B cell (primary cell): ENCODE measurements at regions not wholly inside any gene's neighbourhood (a gene's known extent, or its start where the extent isn't known, plus 50 kb on each side); places are given as distances from the start of the nearest gene placed in this dataset.

Experiments used
- ATAC-seq: fragments of 200-7000 bp; cut with Tn5 transposase; one replicate; pipeline ENCODE4 v1.10.0; 2021; ENCODE audit warnings: low read depth, mild to moderate bottlenecking, moderate number of reproducible peaks, moderate library complexity
- CTCF ChIA-PET: fragments of 350-600 bp; sonication (Branson Sonifier 250); formaldehyde crosslinking; loops from one replicate; lab custom pipeline; 2021; ENCODE audit warnings: antibody characterized with exemption, inconsistent platforms; lab: Charles Lee
- POLR2A ChIA-PET: fragments of 350-600 bp; sonication (Branson Sonifier 250); formaldehyde crosslinking; loops from one replicate; lab custom pipeline; 2021; ENCODE audit warnings: antibody characterized with exemption; lab: Charles Lee
- DNase-seq: peaks from one replicate; pipeline ENCODE4 v3.0.0; 2013
- H2AFZ ChIP-seq: 2 replicates; pipeline ENCODE4 v1.6.1; 2012; ENCODE audit warnings: mild to moderate bottlenecking, low read depth, low read length; ENCODE audit not compliant: insufficient read depth, poor library complexity, severe bottlenecking
- H3K27ac ChIP-seq, 2 donors: 1 replicate in 1 of 2; 2 replicates in 1 of 2; pipeline ENCODE4 v1.5.1; 2012 to 2013; ENCODE audit warnings: low read length in 2 of 2, mild to moderate bottlenecking in 2 of 2, moderate library complexity in 1 of 2
- H3K27me3 ChIP-seq, 4 experiments: fragments of 200-600 bp in 1 of 4; sonication (generic) in 1 of 4; replicated peaks in 1 of 4; 1 replicate in 2 of 4; 2 replicates in 2 of 4; pipeline versions ENCODE4 v1.6.1 to v1.7.0; 2013 to 2016; ENCODE audit warnings: low read length in 3 of 4, mild to moderate bottlenecking in 2 of 4, mixed read lengths in 1 of 4, moderate library complexity in 1 of 4; ENCODE audit not compliant: insufficient read depth in 4 of 4, control insufficient read depth in 3 of 4; ENCODE audit errors: control extremely low read depth in 1 of 4
- H3K36me3 ChIP-seq, 2 experiments: replicated peaks in 1 of 2; 1 replicate in 1 of 2; 2 replicates in 1 of 2; pipeline versions ENCODE4 v1.6.1 to v1.7.1; 2013; ENCODE audit warnings: low read length in 1 of 2; ENCODE audit not compliant: insufficient read depth in 2 of 2, control insufficient read depth in 1 of 2; ENCODE audit errors: control extremely low read depth in 1 of 2, extremely low read depth in 1 of 2
- H3K4me1 ChIP-seq, 2 donors: fragments of 200-600 bp in 1 of 2; sonication (generic) in 1 of 2; 1 replicate in 1 of 2; 2 replicates in 1 of 2; pipeline versions ENCODE4 v1.5.1 to v1.6.1; 2013 to 2017; ENCODE audit warnings: low read length in 2 of 2; ENCODE audit not compliant: control insufficient read depth in 2 of 2, insufficient read depth in 2 of 2
- H3K4me2 ChIP-seq: replicated peaks from 2 replicates; pipeline ENCODE3; 2012; ENCODE audit warnings: mild to moderate bottlenecking, low read depth, low read length; ENCODE audit not compliant: poor library complexity, severe bottlenecking
- H3K4me3 ChIP-seq, 5 experiments: fragments of 200-600 bp in 1 of 5; sonication (generic) in 1 of 5; 1 replicate in 3 of 5; 2 replicates in 2 of 5; pipeline versions ENCODE4 v1.5.1 to v1.7.0; 2011 to 2016; ENCODE audit warnings: low read length in 4 of 5, mild to moderate bottlenecking in 4 of 5, low read depth in 2 of 5, control low read depth in 1 of 5, moderate library complexity in 1 of 5; ENCODE audit not compliant: insufficient read depth in 1 of 5; ENCODE audit errors: control extremely low read depth in 1 of 5, extremely low read depth in 1 of 5
- H3K79me2 ChIP-seq: fragments of 200-600 bp; sonication (generic); one replicate; pipeline ENCODE4 v1.6.0; 2016; ENCODE audit warnings: low read length; ENCODE audit not compliant: control insufficient read depth, insufficient read depth
- H3K9ac ChIP-seq: fragments of 200-600 bp; sonication (generic); 2 replicates; pipeline ENCODE4 v1.6.1; 2017; ENCODE audit warnings: mild to moderate bottlenecking, low read length, moderate library complexity
- H3K9me3 ChIP-seq, 3 donors: one replicate each; pipeline versions ENCODE4 v1.6.1 to v1.7.1; 2013; ENCODE audit warnings: low read length in 2 of 3; ENCODE audit not compliant: control insufficient read depth in 2 of 3, insufficient read depth in 1 of 3; ENCODE audit errors: control extremely low read depth in 1 of 3
- H4K20me1 ChIP-seq: 2 replicates; pipeline ENCODE4 v1.6.0; 2012; ENCODE audit warnings: mild to moderate bottlenecking, low read length; ENCODE audit not compliant: insufficient read depth, control insufficient read depth, poor library complexity, severe bottlenecking
- H3K27ac Mint-ChIP-seq: one replicate; pipeline ENCODE4 v1.8.0; 2021; ENCODE audit warnings: mixed read lengths
- H3K27me3 Mint-ChIP-seq: one replicate; pipeline ENCODE4 v1.8.0; 2021; ENCODE audit warnings: mixed read lengths
- H3K4me1 Mint-ChIP-seq: one replicate; pipeline ENCODE4 v1.8.0; 2021; ENCODE audit warnings: mixed read lengths
- H3K4me3 Mint-ChIP-seq: one replicate; pipeline ENCODE4 v1.8.0; 2021; ENCODE audit warnings: mixed read lengths
- H3K9me3 Mint-ChIP-seq: one replicate; pipeline ENCODE4 v1.8.0; 2022; ENCODE audit warnings: mixed read lengths; ENCODE audit not compliant: insufficient read depth
- EZH2 ChIP-seq: IDR thresholded peaks from 2 replicates; pipeline ENCODE4 v1.6.1; 2012; ENCODE audit warnings: borderline replicate concordance, low read depth, mild to moderate bottlenecking, moderate library complexity, low read length; ENCODE audit not compliant: insufficient read depth, poor library complexity, severe bottlenecking
- whole genome bisulfite sequencing: methylation state at CpG from one replicate; pipeline ENCODE4 v1.1.5; 2013; ENCODE audit warnings: missing lambda C conversion rate; ENCODE audit not compliant: insufficient coverage; 5-methylcytosine and 5-hydroxymethylcytosine counted together
- intact Hi-C: fragments of 100-400 bp; cut with micrococcal nuclease; formaldehyde crosslinking; loops from one replicate; pipeline ENCODE4 v1.10.0; 2022
- TF ChIP-seq, protein P1 (sequence below): fragments of 200-600 bp; IDR thresholded peaks from one replicate; pipeline ENCODE4 v1.8.0; 2022; ENCODE audit warnings: antibody characterized with exemption, mild to moderate bottlenecking

DNA sequence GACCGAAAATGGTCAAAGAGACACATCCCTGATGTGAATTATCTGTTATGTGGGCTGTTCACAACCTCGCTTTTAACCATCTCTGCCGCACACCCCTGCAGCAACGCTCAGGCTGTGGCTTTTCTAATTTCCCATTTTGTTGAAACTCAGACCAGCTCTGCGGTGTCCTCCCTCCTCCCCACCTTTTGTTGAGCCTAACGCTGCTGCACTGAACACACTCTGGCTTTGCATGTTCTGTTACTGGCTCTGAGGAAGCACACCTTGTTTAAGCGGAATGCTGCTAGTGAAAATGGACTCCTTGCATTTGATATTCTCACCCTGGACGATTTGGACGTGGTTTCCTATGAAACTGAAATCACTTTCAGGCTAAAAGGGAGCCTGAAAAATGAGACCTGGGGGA, 198.5 kb upstream of the MTNR1B start:
- Histone ChIP-seq H3K79me2 (no peaks in the 10 kb centered on the region), H3K4me2 (no peak overlapping the region), H3K36me3 (no peaks in the 10 kb centered on the region), H3K27me3 (peaks cover 0 to 2% (median 0%) of the 10 kb centered on the region in 4 experiments), H2AFZ (no peak overlapping the region), H4K20me1 (no peaks in the 10 kb centered on the region), H3K9ac (no peak overlapping the region), H3K9me3 (no peaks in the 10 kb centered on the region), H3K4me1 (peaks cover 0 to under 1% of the 10 kb centered on the region in 2 donors), H3K27ac (no peak overlapping the region), H3K4me3 (no peak overlapping the region)
- ATAC-seq, result no peak
- no peaks in the 10 kb centered on the region for H3K9me3 Mint-ChIP-seq
- intact Hi-C loops, result no loop called here
- 19% methylated on average over 8 of the region's 9 CpGs for WGBS
- no peak overlapping the region for H3K27ac Mint-ChIP-seq
- ChIA-PET POLR2A (no interaction called here), CTCF (no interaction called here)
- DNase-seq, result no peak
- H3K27me3 Mint-ChIP-seq, result peaks cover 3% of the 10 kb centered on the region
- H3K4me1 Mint-ChIP-seq, result peaks cover 7% of the 10 kb centered on the region
- TF ChIP-seq EZH2, result no peak
- TF ChIP-seq, protein P1, sequence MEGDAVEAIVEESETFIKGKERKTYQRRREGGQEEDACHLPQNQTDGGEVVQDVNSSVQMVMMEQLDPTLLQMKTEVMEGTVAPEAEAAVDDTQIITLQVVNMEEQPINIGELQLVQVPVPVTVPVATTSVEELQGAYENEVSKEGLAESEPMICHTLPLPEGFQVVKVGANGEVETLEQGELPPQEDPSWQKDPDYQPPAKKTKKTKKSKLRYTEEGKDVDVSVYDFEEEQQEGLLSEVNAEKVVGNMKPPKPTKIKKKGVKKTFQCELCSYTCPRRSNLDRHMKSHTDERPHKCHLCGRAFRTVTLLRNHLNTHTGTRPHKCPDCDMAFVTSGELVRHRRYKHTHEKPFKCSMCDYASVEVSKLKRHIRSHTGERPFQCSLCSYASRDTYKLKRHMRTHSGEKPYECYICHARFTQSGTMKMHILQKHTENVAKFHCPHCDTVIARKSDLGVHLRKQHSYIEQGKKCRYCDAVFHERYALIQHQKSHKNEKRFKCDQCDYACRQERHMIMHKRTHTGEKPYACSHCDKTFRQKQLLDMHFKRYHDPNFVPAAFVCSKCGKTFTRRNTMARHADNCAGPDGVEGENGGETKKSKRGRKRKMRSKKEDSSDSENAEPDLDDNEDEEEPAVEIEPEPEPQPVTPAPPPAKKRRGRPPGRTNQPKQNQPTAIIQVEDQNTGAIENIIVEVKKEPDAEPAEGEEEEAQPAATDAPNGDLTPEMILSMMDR, result no peak
- peak overlapping the region; percentile 2 for H3K4me3 Mint-ChIP-seq

DNA sequence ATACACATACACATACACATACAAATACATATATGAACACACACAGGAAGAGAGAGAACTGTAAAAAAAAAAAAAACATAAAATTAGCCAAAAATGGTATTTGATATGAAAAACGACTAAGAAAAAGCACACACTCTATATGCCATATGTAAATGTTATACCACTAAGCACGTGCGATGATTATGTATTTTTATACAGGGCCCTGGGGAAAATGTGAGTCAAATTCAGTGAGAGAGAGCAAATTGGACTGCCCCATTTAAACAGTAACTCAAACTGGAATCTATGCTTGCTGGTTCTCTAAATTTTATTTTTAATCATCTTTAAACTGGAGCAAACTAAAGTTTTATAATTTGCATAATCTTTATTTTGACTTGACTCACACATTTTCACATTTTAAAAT, 197.8 kb upstream of the MTNR1B start:
- Histone ChIP-seq H3K4me2 (no peak overlapping the region), H3K9ac (no peak overlapping the region), H3K79me2 (no peaks in the 10 kb centered on the region), H3K4me3 (no peak overlapping the region), H2AFZ (no peak overlapping the region), H3K27me3 (no peaks in the 10 kb centered on the region), H4K20me1 (no peaks in the 10 kb centered on the region), H3K27ac (no peak overlapping the region), H3K9me3 (no peaks in the 10 kb centered on the region), H3K36me3 (no peaks in the 10 kb centered on the region), H3K4me1 (no peaks in the 10 kb centered on the region)
- Mint-ChIP-seq H3K4me3 (no peak overlapping the region), H3K9me3 (no peaks in the 10 kb centered on the region), H3K4me1 (peaks cover 5% of the 10 kb centered on the region), H3K27me3 (peaks cover 3% of the 10 kb centered on the region), H3K27ac (no peak overlapping the region)
- no peak for TF ChIP-seq EZH2
- TF ChIP-seq, protein P1, result no peak
- WGBS, result no CpG with 5 or more reads among the region's 3 CpGs
- POLR2A ChIA-PET, result no interaction called here
- CTCF ChIA-PET, result no interaction called here
- intact Hi-C loops, result no loop called here
- DNase-seq (no peak), ATAC-seq (no peak)
